ENCODE measurements at regions not wholly inside any gene's neighbourhood (a gene's known extent, or its start where the extent isn't known, plus 50 kb on each side); places are given as distances from the start of the nearest gene placed in this dataset.

GRCh38 chr15:88749699-88750098 lies 53.5 kb upstream of the ACAN start:
- Histone ChIP-seq H3K9me3 (ENCODE audit: control insufficient read depth in 5 of 5, low read length in 5 of 5) (no peaks in the 10 kb centered on the region), H3K36me3 (ENCODE audit: control insufficient read depth in 5 of 5, insufficient read depth in 5 of 5, low read length in 5 of 5) (no peaks in the 10 kb centered on the region), H3K4me1 (ENCODE audit: control insufficient read depth in 5 of 5, insufficient read depth in 5 of 5, low read length in 5 of 5) (peaks cover 0 to 17% (median 0%) of the 10 kb centered on the region in 5 donors), H3K27me3 (ENCODE audit: control insufficient read depth in 5 of 5, insufficient read depth in 4 of 5, low read length in 5 of 5) (peaks cover 0 to 4% (median 0%) of the 10 kb centered on the region in 5 donors), H3K27ac (ENCODE audit: low read depth, low read length) (no peak overlapping the region), H3K9ac (ENCODE audit: low read length in 5 of 5) (no peak overlapping the region), H3K4me3 (ENCODE audit: low read depth in 1 of 5, low read length in 5 of 5) (no peak overlapping the region)

DNA sequence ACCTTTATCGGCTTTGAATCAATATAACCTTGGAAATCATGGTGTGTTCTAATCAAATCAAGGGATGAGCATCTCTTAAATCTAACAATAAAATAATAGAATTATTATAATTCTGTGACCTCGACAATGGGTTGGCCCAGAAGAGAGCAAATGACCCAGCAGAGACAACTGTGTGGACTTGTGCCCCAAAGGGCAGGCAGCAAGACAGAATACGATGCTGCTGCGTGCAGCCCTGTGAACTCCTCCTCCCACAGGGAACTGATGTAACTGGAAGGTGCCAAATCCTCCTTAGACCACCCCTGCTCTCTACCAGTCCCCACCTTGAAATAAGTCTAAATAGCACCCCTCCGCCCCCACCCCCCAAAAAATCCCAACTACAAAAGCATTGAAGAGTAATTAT lies 50.7 kb upstream of the ACAN start:
- Histone ChIP-seq H3K27ac (ENCODE audit: low read depth, low read length) (no peak overlapping the region), H3K4me1 (ENCODE audit: control insufficient read depth in 5 of 5, insufficient read depth in 5 of 5, low read length in 5 of 5) (peaks cover 0 to 17% (median 0%) of the 10 kb centered on the region in 5 donors), H3K9ac (ENCODE audit: low read length in 5 of 5) (no peak overlapping the region), H3K36me3 (ENCODE audit: control insufficient read depth in 5 of 5, insufficient read depth in 5 of 5, low read length in 5 of 5) (no peaks in the 10 kb centered on the region), H3K27me3 (ENCODE audit: control insufficient read depth in 5 of 5, insufficient read depth in 4 of 5, low read length in 5 of 5) (no peaks in the 10 kb centered on the region), H3K9me3 (ENCODE audit: control insufficient read depth in 5 of 5, low read length in 5 of 5) (peaks cover 0 to 2% (median 0%) of the 10 kb centered on the region in 5 donors), H3K4me3 (ENCODE audit: low read depth in 1 of 5, low read length in 5 of 5) (no peak overlapping the region)

DNA sequence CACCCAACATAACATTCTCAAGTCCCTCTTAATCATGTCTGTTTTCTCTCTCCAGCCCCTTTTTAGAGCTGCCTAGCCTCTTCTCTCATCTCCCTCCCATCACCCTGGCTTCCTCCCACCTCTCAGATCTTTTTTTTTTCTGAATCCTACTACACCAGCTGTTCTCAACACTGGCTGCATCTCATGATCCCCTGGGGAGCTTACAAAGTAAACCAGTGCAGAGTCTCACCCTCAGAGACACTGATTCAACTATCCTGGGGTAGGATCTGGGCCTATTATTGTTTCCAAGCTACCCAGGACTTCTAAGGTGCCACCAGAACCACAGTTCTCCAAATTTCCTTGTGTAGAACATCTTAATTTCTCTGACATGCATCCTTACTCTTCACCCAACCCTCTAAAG lies 50.3 kb upstream of the ACAN start:
- no peak overlapping the region for H3K9ac ChIP-seq (ENCODE audit: low read length in 5 of 5)
- H3K4me1 ChIP-seq (ENCODE audit: control insufficient read depth in 5 of 5, insufficient read depth in 5 of 5, low read length in 5 of 5), result peaks cover 0 to 16% (median 0%) of the 10 kb centered on the region in 5 donors
- H3K36me3 ChIP-seq (ENCODE audit: control insufficient read depth in 5 of 5, insufficient read depth in 5 of 5, low read length in 5 of 5), result no peaks in the 10 kb centered on the region
- H3K4me3 ChIP-seq (ENCODE audit: low read depth in 1 of 5, low read length in 5 of 5), result no peak overlapping the region
- no peak overlapping the region for H3K27ac ChIP-seq (ENCODE audit: low read depth, low read length)
- H3K27me3 ChIP-seq (ENCODE audit: control insufficient read depth in 5 of 5, insufficient read depth in 4 of 5, low read length in 5 of 5), result no peaks in the 10 kb centered on the region
- peaks cover 0 to 2% (median 0%) of the 10 kb centered on the region in 5 donors for H3K9me3 ChIP-seq (ENCODE audit: control insufficient read depth in 5 of 5, low read length in 5 of 5)
